ENCODE measurements at regions not wholly inside any gene's neighbourhood (a gene's known extent, or its start where the extent isn't known, plus 50 kb on each side); places are given as distances from the start of the nearest gene placed in this dataset.

GRCh38 chr13:47553329-47553977, 447.6 kb downstream of the SUCLA2 start:
- in situ Hi-C loops (cut with MboI; ENCODE audit: low pct_unique_long_range_greater_than_20kb, low sequenced_read_pairs), result no loop called here
- no peak for DNase-seq

GRCh38 chr13:47549219-47549752, 451.8 kb downstream of the SUCLA2 start:
- in situ Hi-C loops (cut with MboI; ENCODE audit: low pct_unique_long_range_greater_than_20kb, low sequenced_read_pairs), result no loop called here
- no peak for DNase-seq

GRCh38 chr13:47548294-47548840, 452.7 kb downstream of the SUCLA2 start:
- in situ Hi-C loops (cut with MboI; ENCODE audit: low pct_unique_long_range_greater_than_20kb, low sequenced_read_pairs), result no loop called here

GRCh38 chr13:47546391-47547225, 454.5 kb downstream of the SUCLA2 start:
- DNase-seq, result no peak
- in situ Hi-C loops (cut with MboI; ENCODE audit: low pct_unique_long_range_greater_than_20kb, low sequenced_read_pairs), result no loop called here

More at GRCh38 chr13:47548294-47548840, 452.7 kb downstream of the SUCLA2 start:
- no peak for DNase-seq

- DNase-seq, result no peak
- in situ Hi-C loops (cut with MboI; ENCODE audit: low pct_unique_long_range_greater_than_20kb, low sequenced_read_pairs), result no loop called here
Observed at GRCh38 chr13:47545201-47546024, 455.7 kb downstream of the SUCLA2 start.

GRCh38 chr13:47539317-47539716, 461.8 kb downstream of the SUCLA2 start:
- no peak for DNase-seq
- in situ Hi-C loops (cut with MboI; ENCODE audit: low pct_unique_long_range_greater_than_20kb, low sequenced_read_pairs), result no loop called here

GRCh38 chr13:47523771-47524170, 477.3 kb downstream of the SUCLA2 start:
- in situ Hi-C loops (cut with MboI; ENCODE audit: low pct_unique_long_range_greater_than_20kb, low sequenced_read_pairs), result no loop called here
- DNase-seq, result no peak

GRCh38 chr13:47521890-47522487, 479.1 kb downstream of the SUCLA2 start:
- DNase-seq, result no peak
- in situ Hi-C loops (cut with MboI; ENCODE audit: low pct_unique_long_range_greater_than_20kb, low sequenced_read_pairs), result no loop called here

GRCh38 chr13:47519626-47520025, 481.4 kb downstream of the SUCLA2 start:
- peak; percentile 11 for DNase-seq

GRCh38 chr13:47518530-47518929, 482.5 kb downstream of the SUCLA2 start:
- DNase-seq, result no peak

More at GRCh38 chr13:47519626-47520025, 481.4 kb downstream of the SUCLA2 start:
- in situ Hi-C loops (cut with MboI; ENCODE audit: low pct_unique_long_range_greater_than_20kb, low sequenced_read_pairs), result no loop called here

GRCh38 chr13:47511647-47512046, 489.4 kb downstream of the SUCLA2 start:
- no peak for DNase-seq
- in situ Hi-C loops (cut with MboI; ENCODE audit: low pct_unique_long_range_greater_than_20kb, low sequenced_read_pairs), result no loop called here

More at GRCh38 chr13:47518530-47518929, 482.5 kb downstream of the SUCLA2 start:
- in situ Hi-C loops (cut with MboI; ENCODE audit: low pct_unique_long_range_greater_than_20kb, low sequenced_read_pairs), result no loop called here

- in situ Hi-C loops (cut with MboI; ENCODE audit: low pct_unique_long_range_greater_than_20kb, low sequenced_read_pairs), result no loop called here
- no peak for DNase-seq
Observed at GRCh38 chr13:47508527-47509228, 492.4 kb downstream of the SUCLA2 start.

- in situ Hi-C loops (cut with MboI; ENCODE audit: low pct_unique_long_range_greater_than_20kb, low sequenced_read_pairs), result no loop called here
- DNase-seq, result no peak
Observed at GRCh38 chr13:47503475-47503874, 497.6 kb downstream of the SUCLA2 start.

- DNase-seq, result no peak
- in situ Hi-C loops (cut with MboI; ENCODE audit: low pct_unique_long_range_greater_than_20kb, low sequenced_read_pairs), result no loop called here
Observed at GRCh38 chr13:47502166-47502565, 498.9 kb downstream of the SUCLA2 start.

GRCh38 chr13:47499358-47500150, 501.5 kb downstream of the SUCLA2 start:
- peak; percentile 38 for DNase-seq
- in situ Hi-C loops (cut with MboI; ENCODE audit: low pct_unique_long_range_greater_than_20kb, low sequenced_read_pairs), result no loop called here

GRCh38 chr13:47484548-47484947, 516.5 kb downstream of the SUCLA2 start:
- no peak for DNase-seq
- in situ Hi-C loops (cut with MboI; ENCODE audit: low pct_unique_long_range_greater_than_20kb, low sequenced_read_pairs), result no loop called here

GRCh38 chr13:47481536-47481935, 519.5 kb downstream of the SUCLA2 start:
- in situ Hi-C loops (cut with MboI; ENCODE audit: low pct_unique_long_range_greater_than_20kb, low sequenced_read_pairs), result no loop called here
- DNase-seq, result no peak
